ENCODE measurements at regions not wholly inside any gene's neighbourhood (a gene's known extent, or its start where the extent isn't known, plus 50 kb on each side); places are given as distances from the start of the nearest gene placed in this dataset.
"Not testable (repeated sequence)": the region's sequence is repeated elsewhere in the genome, so short reads cannot be mapped to it uniquely, and the experiment has no call there.

- ATAC-seq; H3K27ac ChIP-seq; DNase-seq; H3K4me1 ChIP-seq; H3K36me3 ChIP-seq (replicated peaks in 1 of 2; ENCODE audit: insufficient read depth in 1 of 2, low read depth in 2 of 2); H3K4me3 ChIP-seq; intact Hi-C loops (cut with DNase I); H3K9me3 ChIP-seq; H3K27me3 ChIP-seq: not testable (repeated sequence)
- 89% methylated on average over 1 of the region's 2 CpGs; no CpG with 5 or more reads in 1 of the 2 donors for WGBS, 2 donors
Observed at GRCh38 chr1:146537775-146538373, 309.1 kb upstream of the NOTCH2NLA start.

- ATAC-seq; intact Hi-C loops (cut with DNase I): not testable (repeated sequence)
Observed at GRCh38 chr1:146536028-146536427, 307.2 kb upstream of the NOTCH2NLA start.

GRCh38 chr1:146535575-146535974, 306.8 kb upstream of the NOTCH2NLA start:
- H3K27ac ChIP-seq; ATAC-seq; intact Hi-C loops (cut with DNase I); H3K9me3 ChIP-seq; H3K4me3 ChIP-seq; H3K36me3 ChIP-seq (replicated peaks in 1 of 2; ENCODE audit: insufficient read depth in 1 of 2, low read depth in 2 of 2); H3K27me3 ChIP-seq; DNase-seq; H3K4me1 ChIP-seq: not testable (repeated sequence)
- WGBS, 2 donors: no CpG with 5 or more reads among the region's 3 CpGs

More at GRCh38 chr1:146536028-146536427, 307.2 kb upstream of the NOTCH2NLA start:
- WGBS, 2 donors: no CpG with 5 or more reads among the region's 1 CpG
- H3K9me3 ChIP-seq; H3K4me1 ChIP-seq; H3K4me3 ChIP-seq; H3K27ac ChIP-seq; H3K27me3 ChIP-seq; DNase-seq; H3K36me3 ChIP-seq (replicated peaks in 1 of 2; ENCODE audit: insufficient read depth in 1 of 2, low read depth in 2 of 2): not testable (repeated sequence)

- not testable (repeated sequence) for ATAC-seq
- no CpG with 5 or more reads among the region's 6 CpGs for WGBS, 2 donors
Observed at GRCh38 chr1:146530958-146531357, 302.1 kb upstream of the NOTCH2NLA start.

GRCh38 chr1:146522812-146523211, 294.0 kb upstream of the NOTCH2NLA start:
- not testable (repeated sequence) for H3K9me3 ChIP-seq

More at GRCh38 chr1:146530958-146531357, 302.1 kb upstream of the NOTCH2NLA start:
- H3K9me3 ChIP-seq; intact Hi-C loops (cut with DNase I); H3K27ac ChIP-seq; H3K36me3 ChIP-seq (replicated peaks in 1 of 2; ENCODE audit: insufficient read depth in 1 of 2, low read depth in 2 of 2); DNase-seq; H3K27me3 ChIP-seq; H3K4me3 ChIP-seq; H3K4me1 ChIP-seq: not testable (repeated sequence)

GRCh38 chr1:146522345-146522744, 293.5 kb upstream of the NOTCH2NLA start:
- WGBS, 2 donors: no CpG with 5 or more reads among the region's 6 CpGs
- H3K4me3 ChIP-seq; H3K36me3 ChIP-seq (replicated peaks in 1 of 2; ENCODE audit: insufficient read depth in 1 of 2, low read depth in 2 of 2); H3K4me1 ChIP-seq; H3K9me3 ChIP-seq; ATAC-seq; H3K27ac ChIP-seq; H3K27me3 ChIP-seq; DNase-seq; intact Hi-C loops (cut with DNase I): not testable (repeated sequence)

More at GRCh38 chr1:146522812-146523211, 294.0 kb upstream of the NOTCH2NLA start:
- DNase-seq; intact Hi-C loops (cut with DNase I); H3K27ac ChIP-seq; H3K36me3 ChIP-seq (replicated peaks in 1 of 2; ENCODE audit: insufficient read depth in 1 of 2, low read depth in 2 of 2); H3K27me3 ChIP-seq; H3K4me3 ChIP-seq; H3K4me1 ChIP-seq; ATAC-seq: not testable (repeated sequence)
- no CpG with 5 or more reads among the region's 4 CpGs for WGBS, 2 donors

GRCh38 chr1:146521804-146522203, 293.0 kb upstream of the NOTCH2NLA start:
- H3K4me1 ChIP-seq; ATAC-seq; H3K9me3 ChIP-seq; DNase-seq; H3K36me3 ChIP-seq (replicated peaks in 1 of 2; ENCODE audit: insufficient read depth in 1 of 2, low read depth in 2 of 2); H3K4me3 ChIP-seq; H3K27me3 ChIP-seq; H3K27ac ChIP-seq; intact Hi-C loops (cut with DNase I): not testable (repeated sequence)
- no CpG with 5 or more reads among the region's 2 CpGs for WGBS, 2 donors

- H3K4me3 ChIP-seq; H3K27ac ChIP-seq; intact Hi-C loops (cut with DNase I); H3K4me1 ChIP-seq; H3K27me3 ChIP-seq; ATAC-seq; H3K36me3 ChIP-seq (replicated peaks in 1 of 2; ENCODE audit: insufficient read depth in 1 of 2, low read depth in 2 of 2); DNase-seq; H3K9me3 ChIP-seq: not testable (repeated sequence)
- WGBS, 2 donors: no CpG with 5 or more reads among the region's 4 CpGs
Observed at GRCh38 chr1:146513754-146514153, 284.9 kb upstream of the NOTCH2NLA start.

GRCh38 chr1:146511047-146511777, 282.4 kb upstream of the NOTCH2NLA start:
- H3K36me3 ChIP-seq (replicated peaks in 1 of 2; ENCODE audit: insufficient read depth in 1 of 2, low read depth in 2 of 2); H3K4me1 ChIP-seq; H3K27ac ChIP-seq; H3K9me3 ChIP-seq; H3K4me3 ChIP-seq; H3K27me3 ChIP-seq; ATAC-seq; DNase-seq; intact Hi-C loops (cut with DNase I): not testable (repeated sequence)
- WGBS, 2 donors: 100% methylated on average over 2 of the region's 7 CpGs; no CpG with 5 or more reads in 1 of the 2 donors

GRCh38 chr1:146510248-146510983, 281.6 kb upstream of the NOTCH2NLA start:
- DNase-seq; H3K27me3 ChIP-seq; H3K4me1 ChIP-seq; H3K36me3 ChIP-seq (replicated peaks in 1 of 2; ENCODE audit: insufficient read depth in 1 of 2, low read depth in 2 of 2); H3K27ac ChIP-seq; H3K9me3 ChIP-seq; H3K4me3 ChIP-seq; intact Hi-C loops (cut with DNase I); ATAC-seq: not testable (repeated sequence)
- WGBS, 2 donors: no CpG with 5 or more reads among the region's 4 CpGs

GRCh38 chr1:146504121-146504520, 275.3 kb upstream of the NOTCH2NLA start:
- 54 to 58% methylated on average over 2 to 3 of the region's 4 CpGs for WGBS, 2 donors

More at GRCh38 chr1:146504121-146504520, 275.3 kb upstream of the NOTCH2NLA start:
- H3K27me3 ChIP-seq; H3K4me1 ChIP-seq; H3K9me3 ChIP-seq; intact Hi-C loops (cut with DNase I); H3K36me3 ChIP-seq (replicated peaks in 1 of 2; ENCODE audit: insufficient read depth in 1 of 2, low read depth in 2 of 2); DNase-seq; H3K4me3 ChIP-seq; H3K27ac ChIP-seq; ATAC-seq: not testable (repeated sequence)
